Esophagus muscularis mucosa (tissue), 4 donors: ENCODE measurements at regions not wholly inside any gene's neighbourhood (a gene's known extent, or its start where the extent isn't known, plus 50 kb on each side); places are given as distances from the start of the nearest gene placed in this dataset.

Source experiments
- CTCF ChIP-seq, 3 experiments: fragments of 200-600 bp in 2 of 3; fragments of 450-650 bp in 1 of 3; sonication (generic) in 2 of 3; IDR thresholded peaks; one replicate each; pipeline ENCODE4 v1.5.1; 2017 to 2019; ENCODE audit warnings: antibody characterized with exemption in 3 of 3, mild to moderate bottlenecking in 2 of 3, moderate library complexity in 1 of 3
- EP300 ChIP-seq: sonication (generic); formaldehyde crosslinking; IDR thresholded peaks from one replicate; pipeline ENCODE4 v1.6.1; 2017; ENCODE audit warnings: antibody characterized with exemption
- POLR2AphosphoS5 ChIP-seq, 2 donors: sonication (generic); formaldehyde crosslinking; IDR thresholded peaks; one replicate each; pipeline ENCODE4 v1.6.1; 2017; ENCODE audit warnings: antibody characterized with exemption in 2 of 2

DNA sequence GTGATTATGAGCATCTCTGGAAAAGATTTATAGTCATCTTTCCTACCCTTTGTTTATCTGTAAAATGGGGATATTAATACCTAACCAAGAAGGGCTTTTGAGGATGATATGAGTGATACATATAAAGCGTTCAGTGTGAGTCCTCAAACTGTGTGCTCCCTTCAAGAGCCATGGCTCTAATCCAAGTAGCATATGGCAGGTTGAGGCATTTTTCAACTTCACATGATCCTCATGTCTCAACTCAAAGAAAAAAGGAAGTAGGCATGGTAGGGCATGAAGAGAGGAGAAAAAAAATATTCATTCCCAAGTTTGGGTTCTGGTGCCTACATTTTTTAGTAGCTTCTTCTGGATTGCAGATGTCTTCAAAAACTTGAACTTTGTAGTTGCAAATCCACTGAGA, 286.3 kb upstream of the ATP2B1 start:
- no peak for TF ChIP-seq CTCF (IDR thresholded peaks at IDR 0.05)
- TF ChIP-seq EP300 = no peak
- no peak for TF ChIP-seq POLR2AphosphoS5 (IDR thresholded peaks at IDR 0.05)
